Chondrocyte (in vitro differentiated cells): ENCODE measurements at regions not wholly inside any gene's neighbourhood (a gene's known extent, or its start where the extent isn't known, plus 50 kb on each side); places are given as distances from the start of the nearest gene placed in this dataset.

Source experiments
- DNase-seq: peaks from one replicate; pipeline ENCODE4 v3.0.0; 2021; ENCODE audit warnings: mixed read lengths, low spot score
- H3K27ac Mint-ChIP-seq: one replicate; pipeline ENCODE4 v1.8.0; 2021; ENCODE audit warnings: mild to moderate bottlenecking, moderate library complexity, mixed read lengths; ENCODE audit not compliant: unreplicated experiment
- H3K27me3 Mint-ChIP-seq: 2 replicates; pipeline ENCODE4 v1.8.0; 2021; ENCODE audit warnings: low read depth, mixed read lengths
- H3K36me3 Mint-ChIP-seq: 2 replicates; pipeline ENCODE4 v1.8.0; 2021; ENCODE audit warnings: low read depth, mixed read lengths
- H3K4me1 Mint-ChIP-seq: 2 replicates; pipeline ENCODE4 v1.8.0; 2021; ENCODE audit warnings: low read depth, mild to moderate bottlenecking, mixed read lengths
- H3K4me3 Mint-ChIP-seq: one replicate; pipeline ENCODE4 v1.8.0; 2021; ENCODE audit warnings: mild to moderate bottlenecking, moderate library complexity, mixed read lengths; ENCODE audit not compliant: unreplicated experiment
- H3K9me3 Mint-ChIP-seq: 2 replicates; pipeline ENCODE4 v1.8.0; 2021; ENCODE audit warnings: low read depth, mixed read lengths
- TF ChIP-seq, protein P1 (sequence below): fragments of 200-600 bp; sonication (generic); IDR thresholded peaks from 2 replicates; pipeline ENCODE4 v1.5.0; 2021; ENCODE audit warnings: antibody characterized with exemption, mild to moderate bottlenecking, moderate library complexity

- Mint-ChIP-seq H3K27ac (no peak overlapping the region), H3K9me3 (peaks cover 9% of the 10 kb centered on the region), H3K4me3 (no peak overlapping the region), H3K36me3 (no peaks in the 10 kb centered on the region), H3K27me3 (no peaks in the 10 kb centered on the region), H3K4me1 (no peaks in the 10 kb centered on the region)
- TF ChIP-seq, protein P1, sequence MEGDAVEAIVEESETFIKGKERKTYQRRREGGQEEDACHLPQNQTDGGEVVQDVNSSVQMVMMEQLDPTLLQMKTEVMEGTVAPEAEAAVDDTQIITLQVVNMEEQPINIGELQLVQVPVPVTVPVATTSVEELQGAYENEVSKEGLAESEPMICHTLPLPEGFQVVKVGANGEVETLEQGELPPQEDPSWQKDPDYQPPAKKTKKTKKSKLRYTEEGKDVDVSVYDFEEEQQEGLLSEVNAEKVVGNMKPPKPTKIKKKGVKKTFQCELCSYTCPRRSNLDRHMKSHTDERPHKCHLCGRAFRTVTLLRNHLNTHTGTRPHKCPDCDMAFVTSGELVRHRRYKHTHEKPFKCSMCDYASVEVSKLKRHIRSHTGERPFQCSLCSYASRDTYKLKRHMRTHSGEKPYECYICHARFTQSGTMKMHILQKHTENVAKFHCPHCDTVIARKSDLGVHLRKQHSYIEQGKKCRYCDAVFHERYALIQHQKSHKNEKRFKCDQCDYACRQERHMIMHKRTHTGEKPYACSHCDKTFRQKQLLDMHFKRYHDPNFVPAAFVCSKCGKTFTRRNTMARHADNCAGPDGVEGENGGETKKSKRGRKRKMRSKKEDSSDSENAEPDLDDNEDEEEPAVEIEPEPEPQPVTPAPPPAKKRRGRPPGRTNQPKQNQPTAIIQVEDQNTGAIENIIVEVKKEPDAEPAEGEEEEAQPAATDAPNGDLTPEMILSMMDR = no peak
- no peak for DNase-seq
Observed at GRCh38 chrX:39877905-39878304, 219.9 kb downstream of the BCOR start.

DNA sequence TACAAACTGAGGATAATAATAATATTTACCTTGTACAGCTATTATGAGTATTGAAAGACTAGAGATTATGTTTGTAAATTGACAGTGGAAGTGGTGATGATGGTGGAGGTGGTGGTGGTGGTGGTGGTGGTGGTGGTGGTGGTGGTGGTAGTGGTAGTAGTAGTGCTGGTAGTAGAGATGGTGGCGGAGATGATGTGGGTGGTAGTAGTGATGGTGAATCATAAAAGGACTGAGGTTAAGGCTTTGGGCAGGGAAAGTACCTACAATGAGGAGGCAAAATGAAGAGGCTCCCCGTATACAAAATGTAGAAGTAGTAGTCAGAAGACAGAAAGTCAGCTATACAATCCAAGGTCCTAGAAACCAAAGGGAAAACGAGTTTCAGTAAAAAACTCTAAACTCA is 214.1 kb downstream of the BCOR start:
- Mint-ChIP-seq H3K4me3 (no peak overlapping the region), H3K36me3 (peaks cover 3% of the 10 kb centered on the region), H3K4me1 (no peaks in the 10 kb centered on the region), H3K27me3 (no peaks in the 10 kb centered on the region), H3K9me3 (peaks cover 17% of the 10 kb centered on the region), H3K27ac (no peak overlapping the region)
- DNase-seq = no peak
- TF ChIP-seq, protein P1 = no peak

- DNase-seq = no peak
- Mint-ChIP-seq H3K9me3 (peaks cover 19% of the 10 kb centered on the region), H3K27me3 (no peaks in the 10 kb centered on the region), H3K36me3 (peaks cover 3% of the 10 kb centered on the region), H3K4me3 (no peak overlapping the region), H3K4me1 (no peaks in the 10 kb centered on the region), H3K27ac (no peak overlapping the region)
- TF ChIP-seq, protein P1 = no peak
Observed at GRCh38 chrX:39886282-39886681, 211.5 kb downstream of the BCOR start.

- H3K27me3 Mint-ChIP-seq = no peaks in the 10 kb centered on the region
- no peak for DNase-seq
- peaks cover 3% of the 10 kb centered on the region for H3K36me3 Mint-ChIP-seq
- peaks cover 11% of the 10 kb centered on the region for H3K9me3 Mint-ChIP-seq
- no peak overlapping the region for H3K27ac Mint-ChIP-seq
- H3K4me1 Mint-ChIP-seq = peaks cover 5% of the 10 kb centered on the region
- TF ChIP-seq, protein P1 = no peak
- no peak overlapping the region for H3K4me3 Mint-ChIP-seq
Observed at GRCh38 chrX:39888730-39889129, 209.0 kb downstream of the BCOR start.

- peaks cover 12% of the 10 kb centered on the region for H3K4me1 Mint-ChIP-seq
- DNase-seq = no peak
- H3K27me3 Mint-ChIP-seq = no peaks in the 10 kb centered on the region
- H3K4me3 Mint-ChIP-seq = no peak overlapping the region
- no peak overlapping the region for H3K27ac Mint-ChIP-seq
- H3K36me3 Mint-ChIP-seq = no peaks in the 10 kb centered on the region
- TF ChIP-seq, protein P1 = no peak
- H3K9me3 Mint-ChIP-seq = peaks cover 8% of the 10 kb centered on the region
Observed at GRCh38 chrX:39889704-39890103, 208.1 kb downstream of the BCOR start.
